ENCODE measurements at regions not wholly inside any gene's neighbourhood (a gene's known extent, or its start where the extent isn't known, plus 50 kb on each side); places are given as distances from the start of the nearest gene placed in this dataset.

DNA sequence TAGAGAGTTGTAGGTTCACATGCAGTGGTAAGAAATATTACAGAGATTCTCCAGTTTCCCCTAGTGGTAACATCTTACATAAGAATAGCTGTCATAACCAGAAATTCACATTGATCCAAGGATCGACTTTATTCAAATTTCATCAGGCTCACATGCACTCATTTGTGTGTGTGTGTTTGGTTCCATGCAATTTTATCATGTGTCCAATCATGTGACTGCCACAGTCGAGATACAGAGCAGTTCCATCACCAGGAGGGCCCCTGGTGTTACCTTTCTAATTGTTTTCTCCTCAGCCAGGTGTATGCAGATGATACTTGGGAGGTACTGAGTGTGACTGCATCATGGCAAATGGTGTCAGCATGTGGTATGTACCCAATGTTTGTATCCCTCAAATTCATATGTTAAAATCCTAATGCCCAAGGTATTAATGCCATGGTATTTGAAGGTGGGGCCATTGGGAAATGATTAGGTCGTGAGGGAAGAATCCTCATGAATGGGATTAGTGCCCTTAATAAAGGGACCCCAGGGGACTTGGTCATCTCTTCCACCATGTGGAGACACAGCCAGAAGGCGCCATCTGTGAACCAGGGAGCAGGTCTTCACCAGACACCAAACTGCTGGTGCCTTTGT is 126.3 kb downstream of the CXCL12 start:
- TF ChIP-seq, protein P1, sequence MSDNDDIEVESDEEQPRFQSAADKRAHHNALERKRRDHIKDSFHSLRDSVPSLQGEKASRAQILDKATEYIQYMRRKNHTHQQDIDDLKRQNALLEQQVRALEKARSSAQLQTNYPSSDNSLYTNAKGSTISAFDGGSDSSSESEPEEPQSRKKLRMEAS (IDR thresholded peaks at IDR 0.05; ENCODE audit: low read depth), result no peak
- TF ChIP-seq, protein P2, sequence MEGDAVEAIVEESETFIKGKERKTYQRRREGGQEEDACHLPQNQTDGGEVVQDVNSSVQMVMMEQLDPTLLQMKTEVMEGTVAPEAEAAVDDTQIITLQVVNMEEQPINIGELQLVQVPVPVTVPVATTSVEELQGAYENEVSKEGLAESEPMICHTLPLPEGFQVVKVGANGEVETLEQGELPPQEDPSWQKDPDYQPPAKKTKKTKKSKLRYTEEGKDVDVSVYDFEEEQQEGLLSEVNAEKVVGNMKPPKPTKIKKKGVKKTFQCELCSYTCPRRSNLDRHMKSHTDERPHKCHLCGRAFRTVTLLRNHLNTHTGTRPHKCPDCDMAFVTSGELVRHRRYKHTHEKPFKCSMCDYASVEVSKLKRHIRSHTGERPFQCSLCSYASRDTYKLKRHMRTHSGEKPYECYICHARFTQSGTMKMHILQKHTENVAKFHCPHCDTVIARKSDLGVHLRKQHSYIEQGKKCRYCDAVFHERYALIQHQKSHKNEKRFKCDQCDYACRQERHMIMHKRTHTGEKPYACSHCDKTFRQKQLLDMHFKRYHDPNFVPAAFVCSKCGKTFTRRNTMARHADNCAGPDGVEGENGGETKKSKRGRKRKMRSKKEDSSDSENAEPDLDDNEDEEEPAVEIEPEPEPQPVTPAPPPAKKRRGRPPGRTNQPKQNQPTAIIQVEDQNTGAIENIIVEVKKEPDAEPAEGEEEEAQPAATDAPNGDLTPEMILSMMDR (IDR thresholded peaks at IDR 0.05), result no peak
- TF ChIP-seq RAD21 (IDR thresholded peaks at IDR 0.05; ENCODE audit: low read length), result no peak
- no peak for TF ChIP-seq POLR2AphosphoS5 (IDR thresholded peaks at IDR 0.05; ENCODE audit: low read depth, low read length)
